HG03457 (cell line): ENCODE measurements at regions not wholly inside any gene's neighbourhood (a gene's known extent, or its start where the extent isn't known, plus 50 kb on each side); places are given as distances from the start of the nearest gene placed in this dataset.

Source experiments
- ATAC-seq: cut with Tn5 transposase; IDR thresholded peaks from one replicate; pipeline ENCODE4 v1.9.1; 2021; ENCODE audit warnings: moderate number of reproducible peaks; ENCODE audit not compliant: unreplicated experiment

- ATAC-seq: no peak
These were observed 102.6 kb upstream of the SERP2 start for GRCh38 chr13:44271031-44271455.

DNA sequence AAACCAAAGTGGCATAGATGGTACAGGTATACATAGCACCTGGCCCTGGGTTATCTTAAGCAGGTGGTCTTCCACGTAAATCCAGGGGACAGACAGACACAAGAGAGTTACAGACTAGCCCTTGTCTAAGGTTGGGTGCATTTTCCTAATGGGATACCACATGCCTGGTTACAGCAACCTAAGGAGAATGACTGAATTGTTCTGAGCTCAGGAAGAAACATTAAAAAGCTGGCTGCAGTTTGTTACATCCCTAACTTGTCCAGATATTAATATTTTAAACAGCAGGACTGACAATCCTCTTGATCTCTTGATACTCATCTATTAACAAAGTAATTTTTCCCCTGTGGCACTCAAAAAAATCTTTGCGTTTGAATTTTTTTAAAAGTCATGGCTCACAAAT lies 102.2 kb upstream of the SERP2 start:
- ATAC-seq: no peak

DNA sequence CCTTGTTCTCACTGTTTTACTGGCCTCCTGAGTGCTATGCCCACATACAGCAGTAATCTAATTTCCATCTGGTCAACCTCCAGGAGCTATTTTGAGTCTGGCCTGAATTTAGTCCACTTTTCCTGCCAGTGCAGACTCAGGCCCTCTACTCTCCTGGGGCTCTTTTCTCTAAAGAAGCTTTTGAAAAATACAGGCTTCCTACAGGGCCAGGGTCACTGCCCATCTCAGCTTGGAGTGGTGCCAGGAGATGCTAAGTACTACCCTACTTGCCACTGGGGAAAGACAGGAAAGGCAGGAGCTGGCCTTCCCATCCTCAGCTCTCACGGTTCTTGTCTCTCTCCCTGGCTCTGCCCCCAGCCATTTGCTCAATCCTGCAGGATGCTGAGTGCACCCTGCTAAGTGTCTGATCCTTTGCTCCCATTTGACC lies 101.7 kb upstream of the SERP2 start:
- ATAC-seq: no peak

GRCh38 chr13:44272692-44273091 lies 100.9 kb upstream of the SERP2 start:
- ATAC-seq: no peak

GRCh38 chr13:44273216-44273615 lies 100.4 kb upstream of the SERP2 start:
- ATAC-seq: no peak

- no peak for ATAC-seq
These were observed 99.4 kb upstream of the SERP2 start for GRCh38 chr13:44273991-44274770.

- no peak for ATAC-seq
These were observed 98.8 kb upstream of the SERP2 start for GRCh38 chr13:44274771-44275205.

GRCh38 chr13:44275381-44275780 lies 98.2 kb upstream of the SERP2 start:
- no peak for ATAC-seq

DNA sequence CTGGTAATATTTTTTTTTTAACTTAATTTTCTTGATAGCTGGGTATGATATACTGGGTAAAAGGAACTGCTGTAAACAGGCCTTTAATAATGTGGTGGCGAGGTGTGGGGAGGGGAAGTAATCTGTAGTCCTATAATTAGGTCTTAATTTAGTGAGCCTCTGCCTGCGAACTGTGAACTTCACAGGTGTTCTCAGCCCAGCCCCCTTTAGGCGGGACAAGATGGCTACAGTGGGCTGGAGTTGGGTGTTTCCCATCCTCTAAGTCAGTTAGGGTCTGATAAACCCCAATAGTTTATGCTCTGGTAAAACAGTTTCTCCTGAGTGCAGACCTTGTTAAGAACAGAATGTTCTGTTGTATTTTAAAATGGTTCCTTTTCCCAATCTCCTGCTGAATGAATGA lies 97.6 kb upstream of the SERP2 start:
- ATAC-seq: no peak

- ATAC-seq: no peak
These were observed 96.2 kb upstream of the SERP2 start for GRCh38 chr13:44277459-44277858.

DNA sequence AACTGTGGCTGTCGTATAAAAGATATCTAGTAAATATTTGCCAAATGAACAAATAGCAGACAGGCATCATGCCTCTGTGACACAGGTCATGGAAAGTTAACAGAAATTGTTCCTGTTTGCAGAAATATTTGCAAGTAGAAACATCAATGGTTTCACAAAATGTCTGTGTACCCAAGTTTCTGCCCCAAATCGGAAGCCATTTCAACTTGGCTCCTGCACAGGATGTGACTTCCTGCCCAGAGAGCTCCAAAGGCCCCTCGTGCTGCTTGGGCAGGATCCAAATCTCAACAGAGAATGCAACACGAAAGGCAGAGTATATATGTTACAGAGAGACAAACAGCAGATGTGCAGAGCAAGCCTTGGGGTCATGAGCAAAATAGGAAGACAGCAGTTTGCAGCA lies 95.5 kb upstream of the SERP2 start:
- ATAC-seq: no peak

DNA sequence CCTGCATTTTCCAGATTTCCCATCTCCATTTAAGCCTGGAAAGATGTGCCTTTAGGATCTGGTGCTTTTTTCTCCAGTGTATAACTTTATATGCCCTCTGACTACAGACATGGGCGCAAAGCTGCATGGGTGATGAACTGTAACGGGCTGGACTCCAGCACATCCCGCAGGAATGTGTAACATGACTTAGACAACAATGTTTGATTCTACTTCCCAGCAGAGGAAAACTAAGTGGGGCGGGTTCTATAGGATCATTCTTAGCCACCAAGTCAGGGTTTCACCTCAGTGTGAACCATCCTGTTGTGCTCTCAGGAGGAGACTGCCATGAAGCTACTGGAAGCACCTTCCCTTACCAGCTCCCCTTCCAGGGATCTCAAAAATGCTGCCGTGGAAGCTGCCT lies 93.2 kb upstream of the SERP2 start:
- no peak for ATAC-seq

DNA sequence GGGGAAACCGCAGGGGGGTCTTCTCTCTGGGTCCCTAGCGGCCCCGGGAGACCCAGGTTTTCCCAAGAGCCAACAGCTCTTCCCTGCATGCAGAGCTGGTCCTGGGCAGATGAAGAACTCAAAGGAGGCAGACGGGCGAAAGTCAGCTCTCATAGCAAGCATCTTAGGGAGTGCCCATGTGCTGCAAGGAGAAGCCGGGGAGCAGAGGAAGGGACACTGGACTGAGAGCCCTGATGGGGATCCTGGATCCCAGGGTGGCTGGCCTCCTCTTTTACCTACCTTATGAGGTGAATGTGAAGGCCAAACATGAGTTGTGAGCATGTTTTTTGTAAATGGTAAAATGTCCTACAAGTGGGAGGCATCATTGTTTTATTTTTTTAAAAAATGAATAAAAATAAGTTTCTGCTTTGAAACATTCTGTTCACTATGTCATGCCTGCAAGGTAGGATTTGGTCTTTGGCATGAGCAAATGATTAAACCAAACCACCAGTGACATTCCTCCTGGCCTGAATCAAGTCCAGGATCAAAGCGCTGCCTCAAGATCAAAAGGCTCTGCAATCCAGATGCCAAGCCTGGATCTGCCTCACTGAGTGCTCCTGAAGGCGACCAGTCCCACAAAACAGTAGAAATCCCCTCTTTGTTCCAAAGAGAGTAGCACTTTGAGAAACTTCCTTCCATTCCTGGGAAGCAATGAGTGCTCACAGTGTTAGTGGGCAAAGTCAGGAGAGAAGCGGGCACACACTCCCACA lies 92.2 kb upstream of the SERP2 start:
- ATAC-seq: no peak

DNA sequence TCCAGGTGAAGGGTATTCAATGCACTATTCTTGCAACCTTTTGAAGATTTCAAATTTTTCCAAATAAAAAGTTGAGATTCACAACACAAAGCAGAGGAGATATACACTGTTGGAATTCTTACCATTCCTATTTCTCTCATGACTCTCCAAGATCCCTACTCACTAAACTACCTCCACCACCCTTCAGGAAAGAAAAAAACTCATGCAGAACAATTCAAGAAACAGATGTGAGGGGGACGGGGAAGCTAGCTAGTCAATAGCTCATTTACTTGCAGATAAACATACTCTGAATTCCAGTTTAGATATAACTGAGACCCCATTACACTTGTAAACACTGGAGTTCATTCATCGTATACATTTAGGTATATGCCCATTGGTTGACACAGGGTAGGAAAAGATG lies 90.0 kb upstream of the SERP2 start:
- ATAC-seq: no peak

DNA sequence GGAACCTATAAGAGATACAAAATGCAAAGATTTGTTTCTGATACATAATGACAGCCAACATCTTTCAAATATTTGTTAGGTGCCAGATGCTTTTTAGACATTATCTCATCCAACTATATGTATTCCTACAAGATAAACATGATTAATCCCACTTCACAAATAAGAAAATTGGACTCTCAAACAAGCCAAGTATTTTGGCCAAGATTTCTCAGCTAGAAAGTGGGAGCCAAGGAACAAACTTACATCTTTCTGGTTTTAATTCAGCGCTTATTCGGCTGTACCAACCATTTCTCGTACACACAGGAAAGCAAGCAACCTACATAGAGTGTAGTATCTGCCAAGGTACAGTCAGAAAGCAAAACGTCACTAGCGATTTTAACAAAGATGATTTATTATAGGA lies 85.7 kb upstream of the SERP2 start:
- no peak for ATAC-seq

DNA sequence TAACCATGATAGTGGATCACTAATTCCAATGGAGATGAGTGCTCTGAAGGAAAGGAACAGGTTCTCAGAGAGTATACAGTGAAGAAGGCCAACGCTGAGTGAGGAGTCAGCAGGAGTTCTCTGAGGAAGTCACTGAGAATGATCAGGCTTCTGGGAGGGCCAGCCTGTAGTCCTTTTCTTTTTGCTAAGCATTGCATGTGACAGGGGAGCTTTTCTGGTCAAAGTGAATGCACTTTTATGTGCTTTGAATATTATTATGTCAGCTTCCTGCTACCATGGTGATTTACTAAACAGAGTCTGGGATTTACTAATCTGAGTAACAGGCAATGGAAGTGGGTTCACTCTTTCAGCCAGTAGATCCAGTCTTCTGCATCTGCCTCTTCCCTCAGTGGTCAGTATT lies 81.1 kb upstream of the SERP2 start:
- no peak for ATAC-seq

DNA sequence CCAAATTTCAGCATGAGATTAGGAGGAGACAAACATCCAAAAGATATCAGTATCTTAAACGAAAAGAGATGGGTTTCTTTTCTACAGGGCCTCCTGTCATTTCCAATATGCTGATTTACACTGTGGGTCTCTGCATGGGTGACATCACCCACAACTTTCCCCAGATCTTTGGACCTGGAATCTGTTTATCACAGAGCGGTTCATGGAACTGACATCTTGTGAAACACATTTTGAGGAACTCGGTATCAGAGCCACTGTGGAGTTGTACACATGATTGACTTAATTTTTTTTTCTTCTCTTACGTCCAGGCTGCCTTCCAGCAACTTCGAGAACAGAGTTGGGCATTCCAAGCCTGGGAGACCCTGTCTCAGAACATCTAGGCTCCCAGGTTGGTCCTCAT lies 80.2 kb upstream of the SERP2 start:
- no peak for ATAC-seq

GRCh38 chr13:44293908-44294735 lies 79.5 kb upstream of the SERP2 start:
- ATAC-seq: no peak

GRCh38 chr13:44294876-44295275 lies 78.7 kb upstream of the SERP2 start:
- ATAC-seq: no peak

DNA sequence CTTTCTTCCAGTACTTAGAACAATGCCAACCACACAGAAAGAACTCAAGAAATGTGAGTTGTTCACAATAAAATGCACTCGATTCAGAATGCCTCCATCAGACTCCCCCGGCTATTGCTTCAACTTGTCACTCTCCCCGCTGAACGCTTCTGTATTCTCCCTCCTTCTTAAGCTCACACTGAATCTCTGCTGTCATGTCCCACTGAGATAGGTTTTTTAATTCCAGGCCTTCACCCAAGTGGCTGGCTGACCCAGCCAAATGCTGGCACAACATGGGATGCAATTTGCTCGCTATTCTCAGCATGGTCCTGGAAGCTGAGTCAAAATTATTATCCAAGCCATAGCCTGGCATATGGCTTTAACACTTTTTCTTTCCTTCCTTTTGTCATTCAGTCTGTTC lies 76.8 kb upstream of the SERP2 start:
- no peak for ATAC-seq

DNA sequence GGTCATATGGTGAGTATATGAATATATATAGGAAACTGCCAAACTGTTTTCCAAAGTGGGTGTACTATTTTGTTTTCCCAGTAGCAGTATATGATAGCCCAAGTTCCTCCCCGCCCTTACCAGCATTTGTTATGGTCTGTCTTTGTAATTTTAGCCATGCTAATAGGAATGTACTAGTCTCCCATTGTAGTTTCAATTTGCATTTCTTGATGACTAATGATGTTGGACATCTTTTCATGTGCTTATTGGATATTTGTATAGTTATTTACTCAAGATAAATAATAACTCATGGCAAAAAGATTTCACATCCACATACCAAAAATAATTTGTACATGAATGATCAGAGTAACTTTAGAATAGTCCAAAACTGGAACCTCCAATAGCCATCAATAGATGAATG lies 75.3 kb upstream of the SERP2 start:
- ATAC-seq: no peak
